Fibroblast of lung (primary cell): ENCODE measurements at regions not wholly inside any gene's neighbourhood (a gene's known extent, or its start where the extent isn't known, plus 50 kb on each side); places are given as distances from the start of the nearest gene placed in this dataset.

Experiments
- DNase-seq, 2 donors: peaks; one replicate each; pipeline versions ENCODE4 v3.0.0 to v3.0.0-alpha.2; 2010; ENCODE audit warnings: low read depth in 2 of 2
- H2AFZ ChIP-seq: 2 replicates; pipeline ENCODE4 v1.5.1; 2012; ENCODE audit warnings: low read length, control low read depth, inconsistent platforms
- H3K27ac ChIP-seq: 2 replicates; pipeline ENCODE4 v1.5.1; 2011; ENCODE audit warnings: low read length, control low read depth; ENCODE audit not compliant: insufficient read depth
- H3K27me3 ChIP-seq: 2 replicates; pipeline ENCODE4 v1.5.1; 2011; ENCODE audit warnings: mild to moderate bottlenecking, low read length; ENCODE audit not compliant: control insufficient read depth, insufficient read depth
- H3K36me3 ChIP-seq: 2 replicates; pipeline ENCODE4 v1.5.1; 2011; ENCODE audit warnings: low read length; ENCODE audit not compliant: control insufficient read depth, insufficient read depth
- H3K4me1 ChIP-seq: 2 replicates; pipeline ENCODE4 v1.5.1; 2011; ENCODE audit warnings: low read length; ENCODE audit not compliant: control insufficient read depth, insufficient read depth; ENCODE audit errors: extremely low read depth
- H3K4me2 ChIP-seq: 2 replicates; pipeline ENCODE4 v1.5.1; 2011; ENCODE audit warnings: low read length, control low read depth; ENCODE audit not compliant: insufficient read depth; ENCODE audit errors: extremely low read depth
- H3K4me3 ChIP-seq, 4 experiments: fragments of 200-600 bp in 1 of 4; sonication (generic) in 1 of 4; replicated peaks in 1 of 4; 2 replicates each; pipeline ENCODE4 v1.5.1; 2011 to 2016; ENCODE audit warnings: low read length in 4 of 4, low read depth in 3 of 4, mild to moderate bottlenecking in 3 of 4, control low read depth in 2 of 4, inconsistent platforms in 1 of 4, mixed read lengths in 1 of 4; ENCODE audit not compliant: insufficient read depth in 1 of 4; ENCODE audit errors: control extremely low read depth in 1 of 4
- H3K79me2 ChIP-seq: 2 replicates; pipeline ENCODE4 v1.5.1; 2012; ENCODE audit warnings: mild to moderate bottlenecking, low read length, inconsistent platforms; ENCODE audit not compliant: control insufficient read depth, insufficient read depth
- H3K9ac ChIP-seq: 2 replicates; pipeline ENCODE4 v1.5.1; 2011; ENCODE audit warnings: mild to moderate bottlenecking, low read length, control low read depth; ENCODE audit not compliant: insufficient read depth
- H3K9me3 ChIP-seq: 2 replicates; pipeline ENCODE4 v1.5.1; 2012; ENCODE audit warnings: low read depth, low read length; ENCODE audit not compliant: control insufficient read depth, insufficient read depth
- H4K20me1 ChIP-seq: 2 replicates; pipeline ENCODE4 v1.5.1; 2011; ENCODE audit warnings: low read length; ENCODE audit not compliant: control insufficient read depth, insufficient read depth; ENCODE audit errors: extremely low read depth
- EZH2 ChIP-seq: IDR thresholded peaks from 2 replicates; pipeline ENCODE4 v1.5.1; 2012; ENCODE audit warnings: low read length, control low read depth, mild to moderate bottlenecking; ENCODE audit errors: missing control alignments
- TF ChIP-seq, protein P1 (sequence below), 2 donors: IDR thresholded peaks in 1 of 2; conservative IDR thresholded peaks in 1 of 2; 1 replicate in 1 of 2; 2 replicates in 1 of 2; pipeline ENCODE4 v1.5.1; 2011 to 2012; ENCODE audit warnings: low read length in 2 of 2, control low read depth in 1 of 2, inconsistent platforms in 1 of 2, low read depth in 1 of 2, mild to moderate bottlenecking in 1 of 2

DNA sequence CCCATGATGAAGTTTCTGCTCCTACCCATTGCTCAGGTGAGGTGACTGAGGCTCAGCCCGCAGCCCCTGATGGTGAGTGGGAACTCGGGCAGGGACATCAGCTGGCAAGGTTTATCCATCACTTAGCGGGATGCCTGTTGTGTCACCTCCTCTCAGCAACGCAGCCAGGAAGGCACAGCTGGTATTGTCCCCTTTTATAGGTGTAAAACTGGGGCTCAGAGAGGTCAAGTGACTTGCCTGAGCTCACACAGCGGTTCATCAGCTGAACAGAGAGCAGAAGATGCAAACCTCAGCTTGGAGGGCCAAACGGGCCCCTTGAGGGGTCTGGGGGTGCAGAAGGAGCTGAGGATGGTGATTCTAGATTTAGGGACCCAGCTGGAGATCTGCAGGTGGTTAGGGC lies 143.6 kb downstream of the PHETA1 start:
- Histone ChIP-seq H4K20me1 (no peaks in the 10 kb centered on the region), H3K9me3 (no peaks in the 10 kb centered on the region), H3K27ac (no peak overlapping the region), H3K36me3 (no peaks in the 10 kb centered on the region), H3K9ac (no peak overlapping the region), H2AFZ (no peak overlapping the region), H3K79me2 (no peaks in the 10 kb centered on the region), H3K4me1 (no peaks in the 10 kb centered on the region), H3K27me3 (no peaks in the 10 kb centered on the region), H3K4me3 (no peak overlapping the region), H3K4me2 (no peak overlapping the region)
- TF ChIP-seq, protein P1, sequence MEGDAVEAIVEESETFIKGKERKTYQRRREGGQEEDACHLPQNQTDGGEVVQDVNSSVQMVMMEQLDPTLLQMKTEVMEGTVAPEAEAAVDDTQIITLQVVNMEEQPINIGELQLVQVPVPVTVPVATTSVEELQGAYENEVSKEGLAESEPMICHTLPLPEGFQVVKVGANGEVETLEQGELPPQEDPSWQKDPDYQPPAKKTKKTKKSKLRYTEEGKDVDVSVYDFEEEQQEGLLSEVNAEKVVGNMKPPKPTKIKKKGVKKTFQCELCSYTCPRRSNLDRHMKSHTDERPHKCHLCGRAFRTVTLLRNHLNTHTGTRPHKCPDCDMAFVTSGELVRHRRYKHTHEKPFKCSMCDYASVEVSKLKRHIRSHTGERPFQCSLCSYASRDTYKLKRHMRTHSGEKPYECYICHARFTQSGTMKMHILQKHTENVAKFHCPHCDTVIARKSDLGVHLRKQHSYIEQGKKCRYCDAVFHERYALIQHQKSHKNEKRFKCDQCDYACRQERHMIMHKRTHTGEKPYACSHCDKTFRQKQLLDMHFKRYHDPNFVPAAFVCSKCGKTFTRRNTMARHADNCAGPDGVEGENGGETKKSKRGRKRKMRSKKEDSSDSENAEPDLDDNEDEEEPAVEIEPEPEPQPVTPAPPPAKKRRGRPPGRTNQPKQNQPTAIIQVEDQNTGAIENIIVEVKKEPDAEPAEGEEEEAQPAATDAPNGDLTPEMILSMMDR (conservative IDR thresholded peaks at IDR 0.05 in 1 of 2, IDR thresholded peaks at IDR 0.05 in 1 of 2; ENCODE audit: low read depth in 1 of 2, low read length in 2 of 2), result no peak
- no peak for TF ChIP-seq EZH2
- DNase-seq, result no peak

DNA sequence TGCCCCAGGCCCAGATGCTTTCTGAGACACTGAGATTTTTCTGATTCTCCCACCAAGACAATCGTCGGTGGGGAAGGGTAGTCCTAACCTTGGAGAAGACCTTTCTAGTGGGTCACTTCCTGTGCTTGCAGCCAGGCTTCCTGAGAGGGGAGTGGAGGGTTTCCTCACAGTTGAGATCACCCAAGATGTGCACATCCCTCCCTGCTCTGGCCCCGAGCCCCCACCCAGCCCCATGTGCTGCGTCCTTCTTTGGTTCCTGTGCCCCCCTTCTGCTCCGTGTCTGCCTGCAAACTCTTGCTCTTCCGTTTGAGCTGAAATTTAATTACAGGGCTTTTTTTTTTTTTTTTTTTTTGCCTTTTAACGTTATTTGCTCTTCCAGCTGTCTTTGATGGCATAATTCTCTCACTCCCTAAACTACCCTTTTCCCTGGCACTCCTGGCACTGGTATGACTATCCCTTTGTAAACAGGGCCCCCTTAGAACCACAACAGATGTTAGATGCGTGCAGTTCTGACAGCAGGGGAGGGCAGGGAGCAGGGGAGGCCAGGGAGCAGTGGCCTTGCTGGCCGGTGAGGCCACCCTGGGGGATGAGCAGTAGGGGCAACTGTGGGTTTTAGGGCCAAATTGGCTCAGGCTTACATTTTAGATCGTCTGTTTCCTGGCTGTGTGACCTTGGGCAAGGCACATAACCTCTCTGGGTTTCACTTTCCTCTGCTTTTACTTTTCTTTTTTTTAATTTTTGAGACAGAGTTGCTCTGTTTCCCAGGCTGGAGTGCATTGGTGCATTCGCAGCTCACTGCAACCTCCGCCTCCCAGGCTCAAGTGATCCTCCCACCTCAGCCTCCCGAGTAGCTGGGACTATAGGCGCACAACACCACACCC lies 144.5 kb downstream of the PHETA1 start:
- TF ChIP-seq, protein P1 (conservative IDR thresholded peaks at IDR 0.05 in 1 of 2, IDR thresholded peaks at IDR 0.05 in 1 of 2; ENCODE audit: low read depth in 1 of 2, low read length in 2 of 2), result no peak
- no peak for TF ChIP-seq EZH2
- Histone ChIP-seq H3K27ac (no peak overlapping the region), H3K4me3 (no peak overlapping the region), H3K4me2 (no peak overlapping the region), H2AFZ (no peak overlapping the region), H3K36me3 (no peaks in the 10 kb centered on the region), H3K9ac (no peak overlapping the region), H3K9me3 (no peaks in the 10 kb centered on the region), H3K27me3 (no peaks in the 10 kb centered on the region), H4K20me1 (no peaks in the 10 kb centered on the region), H3K4me1 (no peaks in the 10 kb centered on the region), H3K79me2 (no peaks in the 10 kb centered on the region)
- no peak for DNase-seq

DNA sequence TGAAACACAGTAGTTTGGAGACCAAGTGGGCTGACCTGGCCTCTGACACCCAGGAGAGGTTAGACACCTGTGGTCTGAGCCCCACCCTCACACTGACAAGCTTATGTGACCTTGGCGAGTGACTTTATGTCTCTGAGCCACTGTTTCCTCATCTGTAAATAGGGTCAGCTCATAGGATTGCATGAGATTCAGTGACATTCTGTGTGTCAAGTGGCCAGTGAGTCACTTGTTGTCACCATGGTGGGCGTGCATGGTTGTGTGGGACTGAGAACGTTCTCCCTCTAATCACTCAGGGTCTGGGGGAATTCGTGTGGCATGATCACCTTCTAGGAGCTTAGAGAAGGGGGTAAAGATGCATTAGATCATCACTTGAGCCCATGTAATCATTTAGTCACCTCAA lies 146.4 kb downstream of the PHETA1 start:
- H3K27me3 ChIP-seq, result no peaks in the 10 kb centered on the region
- H3K79me2 ChIP-seq, result no peaks in the 10 kb centered on the region
- no peak for DNase-seq
- H3K36me3 ChIP-seq, result no peaks in the 10 kb centered on the region
- H3K4me3 ChIP-seq, result no peak overlapping the region
- H2AFZ ChIP-seq, result no peak overlapping the region
- no peaks in the 10 kb centered on the region for H3K9me3 ChIP-seq
- no peak overlapping the region for H3K27ac ChIP-seq
- H3K4me1 ChIP-seq, result no peaks in the 10 kb centered on the region
- TF ChIP-seq, protein P1 (conservative IDR thresholded peaks at IDR 0.05 in 1 of 2, IDR thresholded peaks at IDR 0.05 in 1 of 2; ENCODE audit: low read depth in 1 of 2, low read length in 2 of 2), result no peak
- no peak for TF ChIP-seq EZH2
- no peak overlapping the region for H3K9ac ChIP-seq
- H4K20me1 ChIP-seq, result no peaks in the 10 kb centered on the region
- H3K4me2 ChIP-seq, result no peak overlapping the region
